RWPE1 (cell line): ENCODE measurements at regions not wholly inside any gene's neighbourhood (a gene's known extent, or its start where the extent isn't known, plus 50 kb on each side); places are given as distances from the start of the nearest gene placed in this dataset.
"Not testable (repeated sequence)": the region's sequence is repeated elsewhere in the genome, so short reads cannot be mapped to it uniquely, and the experiment has no call there.

Source experiments
- CTCF ChIA-PET: fragments of 350-600 bp; sonication (Branson Sonifier 250); formaldehyde crosslinking; extraction: SDS; loops from one replicate; lab custom pipeline; 2021; lab: Yijun Ruan, JAX
- POLR2A ChIA-PET: fragments of 400-600 bp; formaldehyde crosslinking; extraction: SDS; loops from one replicate; lab custom pipeline; 2020; ENCODE audit warnings: antibody characterized with exemption; ENCODE audit not compliant: low non-redundant PET; lab: Yijun Ruan, JAX
- DNase-seq: peaks from one replicate; pipeline ENCODE4 v3.0.0; 2012; ENCODE audit warnings: low spot score
- H3K27ac ChIP-seq: fragments of 450-650 bp; 2 replicates; pipeline ENCODE4 v1.5.1; 2017
- CTCF ChIP-seq: fragments of 450-650 bp; conservative IDR thresholded peaks from 2 replicates; pipeline ENCODE4 v1.5.1; 2017; ENCODE audit warnings: low read depth, mild to moderate bottlenecking

DNA sequence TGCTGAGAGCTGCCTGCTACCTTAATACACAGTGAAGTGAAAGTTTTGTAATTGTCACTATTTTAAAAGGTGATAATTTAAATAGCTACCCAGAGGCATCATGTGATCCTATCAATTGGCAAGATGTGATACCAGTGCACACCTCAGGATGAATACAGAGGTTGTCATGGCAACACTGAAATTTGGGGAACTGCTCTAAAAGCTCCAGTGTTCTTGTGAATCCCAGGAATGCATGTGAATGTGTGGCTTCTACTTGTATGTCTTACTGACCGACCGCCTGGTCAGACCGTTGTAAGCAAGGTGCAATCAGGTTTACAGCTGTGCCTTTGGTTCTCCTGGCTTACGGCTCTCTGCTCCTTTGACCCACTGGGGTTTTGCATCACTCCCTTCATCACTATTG lies 146.3 kb upstream of the GJE1 start:
- TF ChIP-seq CTCF, result no peak
- ChIA-PET POLR2A (no interaction called here), CTCF (interaction anchor here (1.3 kb wide), 1 partner anchor 127 kb away, joined by 7 read pairs; no protein-coding TSS in a partner anchor)
- H3K27ac ChIP-seq, result no peak overlapping the region
- no peak for DNase-seq

DNA sequence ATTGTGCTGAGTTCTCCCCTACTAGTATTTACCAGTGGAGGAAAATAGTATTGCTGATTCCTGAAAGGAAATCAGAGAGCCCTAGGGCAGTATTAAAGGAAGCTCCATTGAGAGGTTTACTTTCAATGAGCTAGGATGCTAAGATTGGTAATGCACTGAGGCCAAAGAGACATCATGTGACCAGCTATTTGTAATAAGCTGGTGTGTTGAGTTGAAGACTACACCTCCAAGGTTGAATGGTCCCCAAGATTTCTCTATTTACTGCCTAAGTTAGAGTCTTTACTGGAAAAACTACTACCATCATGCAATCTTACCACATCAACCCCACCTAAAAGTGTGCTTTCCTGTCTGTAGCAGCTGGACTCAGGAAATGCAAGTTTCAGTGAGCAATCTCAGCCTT lies 151.5 kb upstream of the GJE1 start:
- CTCF ChIA-PET, result no interaction called here
- POLR2A ChIA-PET, result no interaction called here
- no peak for TF ChIP-seq CTCF

GRCh38 chr6:141977782-141978181 lies 154.9 kb upstream of the GJE1 start:
- POLR2A ChIA-PET, result no interaction called here
- no peak for TF ChIP-seq CTCF
- no peak overlapping the region for H3K27ac ChIP-seq
- no peak for DNase-seq
- CTCF ChIA-PET, result no interaction called here

More for the DNA sequence above, 151.5 kb upstream of the GJE1 start:
- no peak overlapping the region for H3K27ac ChIP-seq
- no peak for DNase-seq

GRCh38 chr6:141976994-141977393 lies 155.7 kb upstream of the GJE1 start:
- DNase-seq, result no peak
- POLR2A ChIA-PET, result no interaction called here
- H3K27ac ChIP-seq, result no peak overlapping the region
- no peak for TF ChIP-seq CTCF
- CTCF ChIA-PET, result no interaction called here

DNA sequence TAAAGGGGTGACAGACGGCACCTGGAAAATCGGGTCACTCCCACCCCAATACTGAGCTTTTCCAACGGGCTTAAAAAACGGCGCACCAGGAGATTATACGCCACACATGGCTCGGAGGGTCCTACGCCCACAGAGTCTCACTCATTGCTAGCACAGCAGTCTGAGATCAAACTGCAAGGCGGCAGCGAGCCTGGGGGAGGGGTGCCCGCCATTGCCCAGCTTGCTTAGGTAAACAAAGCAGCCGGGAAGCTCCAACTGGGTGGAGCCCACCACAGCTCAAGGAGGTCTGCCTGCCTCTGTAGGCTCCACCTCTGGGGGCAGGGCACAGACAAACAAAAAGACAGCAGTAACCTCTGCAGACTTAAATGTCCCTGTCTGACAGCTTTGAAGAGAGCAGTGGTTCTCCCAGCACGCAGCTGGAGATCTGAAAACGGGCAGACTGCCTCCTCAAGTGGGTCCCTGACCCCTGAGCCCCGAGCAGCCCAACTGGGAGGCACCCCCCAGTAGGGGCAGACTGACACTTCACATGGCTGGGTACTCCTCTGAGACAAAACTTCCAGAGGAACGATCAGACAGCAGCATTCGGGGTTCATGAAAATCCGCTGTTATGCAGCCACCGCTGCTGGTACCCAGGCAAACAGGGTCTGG lies 162.8 kb upstream of the GJE1 start:
- H3K27ac ChIP-seq, CTCF ChIA-PET, POLR2A ChIA-PET, DNase-seq: not testable (repeated sequence)

DNA sequence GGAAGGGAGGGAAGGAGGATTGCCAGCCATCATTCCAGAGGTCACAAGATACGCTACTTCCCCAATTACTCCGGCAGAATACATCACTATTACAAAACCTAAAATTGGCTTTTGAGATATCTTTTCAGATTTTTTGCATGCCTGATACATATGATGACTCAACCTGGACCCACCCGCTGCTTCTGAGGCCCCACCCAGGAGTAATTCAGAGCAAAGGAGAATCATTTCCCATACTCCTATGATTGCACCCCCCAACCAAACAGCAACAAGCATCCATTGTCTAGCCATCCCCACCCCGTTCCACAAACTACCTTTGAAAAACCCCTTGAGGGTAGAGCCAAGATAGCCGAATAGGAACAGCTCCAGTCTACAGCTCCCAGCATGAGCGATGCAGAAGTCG lies 163.5 kb upstream of the GJE1 start:
- no peak for TF ChIP-seq CTCF
- no peak overlapping the region for H3K27ac ChIP-seq
- DNase-seq, result peak; percentile 50
- POLR2A ChIA-PET, result no interaction called here
- CTCF ChIA-PET, result no interaction called here

DNA sequence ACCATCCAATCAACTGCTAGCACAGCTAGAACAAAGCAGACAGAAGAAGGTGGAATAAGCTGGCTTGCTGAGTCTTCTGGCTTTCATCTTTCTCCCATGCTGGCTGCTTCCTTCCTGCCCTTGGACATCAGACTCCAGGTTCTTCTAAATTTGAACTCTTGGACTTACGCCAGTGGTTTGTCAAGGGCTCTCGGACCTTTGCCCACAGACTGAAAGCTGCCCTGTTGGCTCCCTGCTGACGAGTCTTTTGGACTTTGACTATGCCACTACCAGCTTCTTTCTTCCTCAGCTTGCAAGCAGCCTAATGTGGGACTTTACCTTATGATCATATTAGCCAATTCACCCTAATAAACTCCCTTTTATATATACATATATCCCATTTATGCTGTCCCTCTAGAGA lies 164.1 kb upstream of the GJE1 start:
- CTCF ChIA-PET, result no interaction called here
- DNase-seq, result no peak
- TF ChIP-seq CTCF, result no peak
- no peak overlapping the region for H3K27ac ChIP-seq
- POLR2A ChIA-PET, result no interaction called here
